Activated CD8-positive, alpha-beta T cell treated with anti-CD3 and anti-CD28 coated beads for 36 hours (primary cell): ENCODE measurements at regions not wholly inside any gene's neighbourhood (a gene's known extent, or its start where the extent isn't known, plus 50 kb on each side); places are given as distances from the start of the nearest gene placed in this dataset.

Source experiments
- ATAC-seq: fragments of 200-7000 bp; cut with Tn5 transposase; one replicate; pipeline ENCODE4 v1.10.0; 2021; ENCODE audit warnings: mild to moderate bottlenecking, moderate library complexity
- CTCF ChIA-PET: fragments of 350-600 bp; sonication (Branson Sonifier 250); formaldehyde crosslinking; loops from one replicate; lab custom pipeline; 2021; ENCODE audit warnings: antibody characterized with exemption; lab: Charles Lee
- POLR2A ChIA-PET: fragments of 350-600 bp; sonication (Branson Sonifier 250); formaldehyde crosslinking; loops from one replicate; lab custom pipeline; 2021; ENCODE audit warnings: antibody characterized with exemption; lab: Charles Lee
- DNase-seq: peaks from one replicate; pipeline ENCODE4 v3.0.0-alpha.2; 2020
- H3K27ac Mint-ChIP-seq: one replicate; pipeline ENCODE4 v1.8.0; 2021; ENCODE audit warnings: mild to moderate bottlenecking, mixed read lengths
- H3K27me3 Mint-ChIP-seq: one replicate; pipeline ENCODE4 v1.8.0; 2021; ENCODE audit warnings: mixed read lengths
- H3K36me3 Mint-ChIP-seq: one replicate; pipeline ENCODE4 v1.8.0; 2021; ENCODE audit warnings: low read depth, mixed read lengths
- H3K4me1 Mint-ChIP-seq: one replicate; pipeline ENCODE4 v1.8.0; 2021; ENCODE audit warnings: low read depth, mixed read lengths
- H3K4me3 Mint-ChIP-seq: one replicate; pipeline ENCODE4 v1.8.0; 2021; ENCODE audit warnings: mild to moderate bottlenecking, moderate library complexity, mixed read lengths
- H3K9me3 Mint-ChIP-seq: one replicate; pipeline ENCODE4 v1.8.0; 2021; ENCODE audit warnings: mixed read lengths
- CTCF ChIP-seq: fragments of 200-600 bp; IDR thresholded peaks from one replicate; pipeline ENCODE4 v1.8.0; 2022; ENCODE audit warnings: antibody characterized with exemption, mild to moderate bottlenecking
- intact Hi-C: fragments of 100-400 bp; cut with micrococcal nuclease; formaldehyde crosslinking; loops from one replicate; pipeline ENCODE4 v1.10.0; 2022

DNA sequence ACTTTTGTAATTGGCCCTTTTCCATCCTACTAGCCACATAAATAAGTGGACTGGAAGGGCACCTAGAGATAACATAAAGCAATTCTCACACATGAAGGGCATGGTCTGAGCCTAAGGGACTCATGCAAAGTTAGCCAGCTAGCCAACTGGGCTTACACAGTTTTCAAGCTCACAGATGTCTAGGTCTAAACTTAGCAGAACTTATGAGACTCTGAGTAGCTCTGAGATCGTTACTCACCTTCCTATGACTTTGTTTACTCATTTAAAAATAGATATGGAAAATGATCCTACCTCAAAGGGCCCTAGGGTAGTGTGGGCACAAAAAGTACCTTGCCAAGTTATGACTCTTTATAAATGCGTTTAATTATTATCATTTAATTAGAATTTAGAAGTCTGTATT, 410.4 kb upstream of the MPDZ start:
- Mint-ChIP-seq H3K27me3 (no peaks in the 10 kb centered on the region), H3K4me1 (no peaks in the 10 kb centered on the region), H3K27ac (no peak overlapping the region), H3K9me3 (peaks cover 14% of the 10 kb centered on the region), H3K36me3 (no peaks in the 10 kb centered on the region), H3K4me3 (no peak overlapping the region)
- CTCF ChIA-PET, result no interaction called here
- ATAC-seq (no peak), DNase-seq (no peak)
- POLR2A ChIA-PET, result no interaction called here
- intact Hi-C loops, result no loop called here
- no peak for TF ChIP-seq CTCF

DNA sequence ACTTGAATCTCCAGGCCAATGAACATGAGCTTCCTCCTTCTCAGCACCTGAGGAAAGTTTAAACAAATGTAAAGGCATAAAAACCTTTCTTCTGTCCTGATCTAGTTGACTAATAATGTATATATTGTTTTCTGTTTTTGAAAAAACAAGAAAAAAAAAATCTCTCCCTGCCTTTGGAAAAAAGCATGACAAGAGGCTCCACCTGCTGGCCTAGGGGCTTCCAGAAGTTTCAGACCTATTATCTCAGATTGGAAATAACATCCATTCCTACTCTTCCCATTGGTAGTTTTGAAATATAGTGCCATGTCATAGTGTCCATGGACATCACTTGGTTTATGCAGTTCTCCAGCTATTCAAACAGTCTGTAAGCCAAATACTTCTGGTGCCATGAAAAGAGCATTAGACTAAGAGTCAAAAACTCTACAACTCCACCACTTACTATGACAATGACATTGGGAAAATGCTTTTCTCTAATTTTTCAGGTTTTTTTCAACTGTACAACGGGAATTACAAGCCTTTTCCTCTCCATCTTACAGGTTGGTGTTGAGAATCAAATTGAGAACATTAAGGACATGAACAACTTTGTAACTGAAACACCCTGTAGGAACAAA, 409.6 kb upstream of the MPDZ start:
- intact Hi-C loops, result no loop called here
- POLR2A ChIA-PET, result no interaction called here
- Mint-ChIP-seq H3K9me3 (peaks cover 12% of the 10 kb centered on the region), H3K27me3 (no peaks in the 10 kb centered on the region), H3K36me3 (no peaks in the 10 kb centered on the region), H3K4me3 (no peak overlapping the region), H3K4me1 (no peaks in the 10 kb centered on the region), H3K27ac (no peak overlapping the region)
- no peak for ATAC-seq
- DNase-seq, result no peak
- CTCF ChIA-PET, result no interaction called here
- TF ChIP-seq CTCF, result no peak

DNA sequence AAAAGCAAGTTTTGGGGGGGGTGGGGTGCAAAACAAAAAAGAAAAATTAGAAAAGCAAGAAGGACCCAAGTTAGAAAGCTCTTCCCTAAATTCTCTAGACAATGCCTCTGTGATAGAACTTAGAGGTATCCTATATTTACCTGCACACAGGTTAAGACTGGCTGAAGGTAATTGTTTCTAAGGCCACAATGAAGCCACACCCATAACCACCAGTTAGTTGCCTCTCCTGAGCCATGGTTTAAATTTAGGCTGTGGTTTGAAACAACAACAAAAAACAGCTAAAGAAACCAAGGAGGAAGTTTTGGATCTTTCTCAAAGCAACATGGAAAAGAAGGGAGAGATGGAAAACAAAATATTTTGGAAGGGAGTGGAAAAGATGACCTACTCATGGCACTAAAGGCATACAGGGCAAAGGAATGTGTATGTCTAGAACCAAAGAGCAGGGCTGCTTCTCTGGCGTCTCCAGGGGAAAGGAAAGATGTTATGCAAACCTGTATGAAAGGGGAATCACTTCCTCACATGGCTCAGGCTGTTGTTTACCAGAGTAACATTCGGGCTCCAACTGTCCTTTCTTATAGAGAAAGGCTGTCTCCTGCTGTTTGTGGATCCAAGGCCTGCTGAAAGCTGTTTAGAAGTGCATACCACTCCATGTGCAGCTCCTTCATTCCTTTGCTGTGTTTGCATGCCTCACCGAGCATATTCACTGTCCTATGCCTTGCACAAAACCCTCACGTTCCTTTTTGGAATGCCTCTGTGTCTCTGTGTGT, 408.9 kb upstream of the MPDZ start:
- H3K27me3 Mint-ChIP-seq, result no peaks in the 10 kb centered on the region
- no peak overlapping the region for H3K27ac Mint-ChIP-seq

GRCh38 chr9:13684656-13685055, 405.2 kb upstream of the MPDZ start:
- DNase-seq (no peak), ATAC-seq (no peak)
- H3K27me3 Mint-ChIP-seq, result no peaks in the 10 kb centered on the region
- POLR2A ChIA-PET, result no interaction called here
- H3K27ac Mint-ChIP-seq, result no peak overlapping the region
- H3K9me3 Mint-ChIP-seq, result peaks cover 7% of the 10 kb centered on the region
- CTCF ChIA-PET, result no interaction called here
- no peaks in the 10 kb centered on the region for H3K4me1 Mint-ChIP-seq
- no peak for TF ChIP-seq CTCF
- no peaks in the 10 kb centered on the region for H3K36me3 Mint-ChIP-seq
- H3K4me3 Mint-ChIP-seq, result no peak overlapping the region
- intact Hi-C loops, result no loop called here

More for the DNA sequence above, 408.9 kb upstream of the MPDZ start:
- Mint-ChIP-seq H3K36me3 (no peaks in the 10 kb centered on the region), H3K9me3 (peaks cover 13% of the 10 kb centered on the region), H3K4me3 (no peak overlapping the region), H3K4me1 (no peaks in the 10 kb centered on the region)
- POLR2A ChIA-PET, result no interaction called here
- no peak for DNase-seq
- CTCF ChIA-PET, result no interaction called here
- ATAC-seq, result no peak
- intact Hi-C loops, result no loop called here
- TF ChIP-seq CTCF, result no peak

DNA sequence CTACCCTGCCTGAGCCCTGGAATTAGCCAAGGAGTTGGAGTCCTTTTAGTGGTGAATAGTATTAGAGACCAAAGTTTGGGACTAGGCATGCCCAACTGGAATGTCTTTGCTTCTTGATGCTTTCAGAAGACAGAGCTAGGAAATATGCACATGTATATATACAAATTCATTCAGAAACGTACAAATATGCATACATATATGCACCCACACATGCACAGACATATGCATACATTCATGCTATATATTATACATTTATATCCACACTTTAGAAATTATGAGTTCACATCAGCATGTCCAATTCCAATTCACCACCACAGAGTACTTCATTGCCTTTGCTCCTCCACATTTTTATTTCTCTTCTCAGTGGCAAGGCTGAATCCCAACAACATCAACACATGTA, 398.3 kb upstream of the MPDZ start:
- intact Hi-C loops, result no loop called here
- no peak overlapping the region for H3K4me3 Mint-ChIP-seq
- DNase-seq (no peak), ATAC-seq (no peak)
- H3K27ac Mint-ChIP-seq, result no peak overlapping the region
- ChIA-PET POLR2A (no interaction called here), CTCF (no interaction called here)
- no peak for TF ChIP-seq CTCF
- peaks cover 14% of the 10 kb centered on the region for H3K9me3 Mint-ChIP-seq
- no peaks in the 10 kb centered on the region for H3K4me1 Mint-ChIP-seq
- H3K27me3 Mint-ChIP-seq, result no peaks in the 10 kb centered on the region
- H3K36me3 Mint-ChIP-seq, result no peaks in the 10 kb centered on the region
